IMR-90 (cell line): ENCODE measurements at regions not wholly inside any gene's neighbourhood (a gene's known extent, or its start where the extent isn't known, plus 50 kb on each side); places are given as distances from the start of the nearest gene placed in this dataset.
A peak's percentile ranks its signal among the peaks of the same experiment; 100 is the strongest.

Experiments used
- ATAC-seq: fragments of 200-7000 bp; cut with Tn5 transposase; 2 replicates; pipeline ENCODE4 v1.9.1; 2020; ENCODE audit warnings: low read depth, mild to moderate bottlenecking, moderate library complexity
- BruUV-seq: library from RNA; stranded (reverse); fragments of 400-500 nt; replicated peaks from 2 replicates; lab custom pipeline; 2021; lab: Mats Ljungman, UMichigan
- CTCF ChIA-PET: fragments of 300-600 bp; formaldehyde crosslinking; extraction: SDS; loops from one replicate; lab custom pipeline; 2021; ENCODE audit warnings: antibody characterized with exemption; lab: Yijun Ruan, JAX
- POLR2A ChIA-PET: fragments of 300-600 bp; sonication (Branson Sonifier 250); formaldehyde crosslinking; loops from one replicate; lab custom pipeline; 2022; ENCODE audit warnings: antibody characterized with exemption; ENCODE audit not compliant: unreplicated experiment; lab: Charles Lee
- DNase-seq: peaks from one replicate; pipeline ENCODE4 v3.0.0; 2013
- H2AFZ ChIP-seq: replicated peaks from 2 replicates; pipeline ENCODE3; 2013; ENCODE audit warnings: low read length, mild to moderate bottlenecking; ENCODE audit not compliant: poor library complexity
- H2AK5ac ChIP-seq: 2 replicates; pipeline ENCODE4 v1.6.1; 2013; ENCODE audit warnings: low read depth, low read length, inconsistent platforms
- H2AK9ac ChIP-seq: replicated peaks from 2 replicates; pipeline ENCODE3; 2013; ENCODE audit warnings: mild to moderate bottlenecking, low read depth, low read length, moderate library complexity; ENCODE audit not compliant: poor library complexity
- H2BK120ac ChIP-seq: 2 replicates; pipeline ENCODE4 v1.6.1; 2013; ENCODE audit warnings: low read depth, low read length, inconsistent platforms
- H2BK15ac ChIP-seq: 3 replicates; pipeline ENCODE4 v1.6.1; 2013; ENCODE audit warnings: low read depth, low read length, inconsistent platforms
- H2BK20ac ChIP-seq: 2 replicates; pipeline ENCODE4 v1.6.1; 2013; ENCODE audit warnings: low read depth, mild to moderate bottlenecking, inconsistent platforms, low read length, moderate library complexity
- H2BK5ac ChIP-seq: 2 replicates; pipeline ENCODE4 v1.6.1; 2013; ENCODE audit warnings: mild to moderate bottlenecking, low read depth, low read length, inconsistent platforms; ENCODE audit not compliant: poor library complexity, severe bottlenecking
- H3K14ac ChIP-seq: replicated peaks from 2 replicates; pipeline ENCODE4 v1.6.1; 2013; ENCODE audit warnings: low read depth, low read length, inconsistent platforms
- H3K18ac ChIP-seq: 2 replicates; pipeline ENCODE4 v1.6.1; 2013; ENCODE audit warnings: low read depth, low read length, control low read depth
- H3K23ac ChIP-seq: 2 replicates; pipeline ENCODE4 v1.6.1; 2013; ENCODE audit warnings: low read depth, low read length, inconsistent platforms
- H3K27ac ChIP-seq: 2 replicates; pipeline ENCODE4 v1.5.1; 2013; ENCODE audit warnings: mild to moderate bottlenecking, control low read depth, low read length; ENCODE audit not compliant: insufficient read depth
- H3K27me3 ChIP-seq: 2 replicates; pipeline ENCODE4 v1.6.1; 2013; ENCODE audit warnings: low read length; ENCODE audit not compliant: control insufficient read depth, insufficient read depth
- H3K36me3 ChIP-seq: 2 replicates; pipeline ENCODE4 v1.6.1; 2013; ENCODE audit warnings: low read length, mixed read lengths; ENCODE audit not compliant: control insufficient read depth, insufficient read depth
- H3K4ac ChIP-seq: 2 replicates; pipeline ENCODE4 v1.6.1; 2013; ENCODE audit warnings: low read depth, low read length, inconsistent platforms
- H3K4me1 ChIP-seq: 2 replicates; pipeline ENCODE4 v1.6.1; 2013; ENCODE audit warnings: low read length, mixed read lengths; ENCODE audit not compliant: control insufficient read depth, insufficient read depth
- H3K4me2 ChIP-seq: 2 replicates; pipeline ENCODE4 v1.6.1; 2013; ENCODE audit warnings: low read depth, mild to moderate bottlenecking, control low read depth, low read length, moderate library complexity
- H3K4me3 ChIP-seq: 2 replicates; pipeline ENCODE4 v1.5.1; 2013; ENCODE audit warnings: low read depth, mild to moderate bottlenecking, control low read depth, low read length, moderate library complexity; ENCODE audit not compliant: insufficient read depth
- H3K56ac ChIP-seq: 2 replicates; pipeline ENCODE4 v1.6.1; 2013; ENCODE audit warnings: low read length, inconsistent platforms; ENCODE audit not compliant: insufficient read depth; ENCODE audit errors: extremely low read depth
- H3K79me1 ChIP-seq, 2 experiments: 2 replicates each; pipeline ENCODE4 v1.6.1; 2013; ENCODE audit warnings: low read length in 2 of 2, inconsistent platforms in 1 of 2, low read depth in 1 of 2
- H3K9ac ChIP-seq: 2 replicates; pipeline ENCODE4 v1.6.1; 2013; ENCODE audit warnings: low read depth, low read length, control low read depth
- H3K9me1 ChIP-seq: 2 replicates; pipeline ENCODE4 v1.6.1; 2013; ENCODE audit warnings: low read length, inconsistent platforms; ENCODE audit not compliant: insufficient read depth
- H3K9me3 ChIP-seq: 2 replicates; pipeline ENCODE4 v1.6.1; 2013; ENCODE audit warnings: low read length; ENCODE audit not compliant: control insufficient read depth, insufficient read depth
- H4K20me1 ChIP-seq: 2 replicates; pipeline ENCODE4 v1.6.1; 2013; ENCODE audit warnings: low read length, inconsistent platforms; ENCODE audit not compliant: insufficient read depth
- H4K5ac ChIP-seq: 2 replicates; pipeline ENCODE4 v1.6.1; 2013; ENCODE audit warnings: mild to moderate bottlenecking, low read depth, low read length, control low read depth
- H4K8ac ChIP-seq, 2 experiments: 2 replicates each; pipeline ENCODE4 v1.6.1; 2013; ENCODE audit warnings: low read depth in 2 of 2, low read length in 2 of 2, control low read depth in 1 of 2, inconsistent platforms in 1 of 2
- H4K91ac ChIP-seq: 2 replicates; pipeline ENCODE4 v1.6.1; 2013; ENCODE audit warnings: low read depth, low read length, inconsistent platforms; ENCODE audit not compliant: insufficient read depth
- BHLHE40 ChIP-seq: fragments of 150-350 bp; IDR thresholded peaks from 2 replicates; pipeline ENCODE4 v1.6.1; 2016; ENCODE audit warnings: mild to moderate bottlenecking, low read depth, low read length
- CEBPB ChIP-seq: IDR thresholded peaks from 2 replicates; pipeline ENCODE4 v1.6.1; 2012; ENCODE audit warnings: low read depth, low read length, improper control_type of control experiment
- CHD1 ChIP-seq: IDR thresholded peaks from 2 replicates; pipeline ENCODE4 v1.6.1; 2012; ENCODE audit warnings: low read depth, low read length, improper control_type of control experiment
- CTCF ChIP-seq: conservative IDR thresholded peaks from 2 replicates; pipeline ENCODE4 v1.5.1; 2012; ENCODE audit warnings: mild to moderate bottlenecking, low read depth, low read length, improper control_type of control experiment
- FOS ChIP-seq: fragments of 150-350 bp; IDR thresholded peaks from 2 replicates; pipeline ENCODE4 v1.6.1; 2016; ENCODE audit warnings: low read depth, low read length
- MAFK ChIP-seq: IDR thresholded peaks from 2 replicates; pipeline ENCODE4 v1.6.1; 2012; ENCODE audit warnings: low read depth, low read length, improper control_type of control experiment
- MXI1 ChIP-seq: IDR thresholded peaks from 2 replicates; pipeline ENCODE4 v1.6.1; 2012; ENCODE audit warnings: low read depth, mild to moderate bottlenecking, low read length, moderate library complexity, borderline replicate concordance
- NFE2L2 ChIP-seq: fragments of 150-350 bp; IDR thresholded peaks from 2 replicates; pipeline ENCODE4 v1.6.1; 2016; ENCODE audit warnings: low read depth, mild to moderate bottlenecking, low read length
- POLR2A ChIP-seq: IDR thresholded peaks from 2 replicates; pipeline ENCODE4 v1.6.1; 2012; ENCODE audit warnings: mild to moderate bottlenecking, low read depth, low read length
- RAD21 ChIP-seq: IDR thresholded peaks from 2 replicates; pipeline ENCODE4 v1.6.1; 2012; ENCODE audit warnings: low read length, improper control_type of control experiment
- RCOR1 ChIP-seq: IDR thresholded peaks from 2 replicates; pipeline ENCODE4 v1.6.1; 2012; ENCODE audit warnings: mild to moderate bottlenecking, low read length, improper control_type of control experiment; ENCODE audit not compliant: insufficient replicate concordance
- RFX5 ChIP-seq: IDR thresholded peaks from 2 replicates; pipeline ENCODE4 v1.8.0; 2012; ENCODE audit warnings: low read depth, mild to moderate bottlenecking, low read length, moderate library complexity
- SMC3 ChIP-seq: fragments of 150-350 bp; IDR thresholded peaks from 2 replicates; pipeline ENCODE4 v1.6.1; 2016; ENCODE audit warnings: low read depth, mild to moderate bottlenecking, antibody characterized with exemption, low read length, moderate library complexity
- USF2 ChIP-seq: fragments of 150-350 bp; IDR thresholded peaks from 2 replicates; pipeline ENCODE4 v1.6.1; 2017; ENCODE audit warnings: mild to moderate bottlenecking, antibody characterized with exemption, low read length, low read depth
- WGBS, 2 experiments: methylation state at CpG; one replicate each; pipeline versions ENCODE4 v1.1.5 to v1.1.7; 2013; ENCODE audit warnings: missing lambda C conversion rate in 2 of 2; ENCODE audit not compliant: insufficient read length in 1 of 2; ENCODE audit errors: extremely low coverage in 2 of 2; 5-methylcytosine and 5-hydroxymethylcytosine counted together
- dilution Hi-C: fragments of 300-500 bp; cut with HindIII; formaldehyde crosslinking; loops from one replicate; pipeline ENCODE4 v1.14.3; 2018; ENCODE audit warnings: low sequenced_read_pairs; ENCODE audit not compliant: unreplicated experiment
- in situ Hi-C: fragments of 300-500 bp; cut with MboI; formaldehyde crosslinking; loops from 3 replicates; pipeline ENCODE4 v1.14.3; 2019; ENCODE audit warnings: low sequenced_read_pairs, inconsistent platforms, mixed read lengths
- intact Hi-C: fragments of 100-400 bp; cut with micrococcal nuclease; formaldehyde crosslinking; loops from 2 replicates; pipeline ENCODE4 v1.10.0; 2022
- TF ChIP-seq, protein P1 (sequence below): fragments of 150-350 bp; IDR thresholded peaks from 2 replicates; pipeline ENCODE4 v1.6.1; 2016; ENCODE audit warnings: low read depth, mild to moderate bottlenecking, low read length, moderate library complexity, borderline replicate concordance

DNA sequence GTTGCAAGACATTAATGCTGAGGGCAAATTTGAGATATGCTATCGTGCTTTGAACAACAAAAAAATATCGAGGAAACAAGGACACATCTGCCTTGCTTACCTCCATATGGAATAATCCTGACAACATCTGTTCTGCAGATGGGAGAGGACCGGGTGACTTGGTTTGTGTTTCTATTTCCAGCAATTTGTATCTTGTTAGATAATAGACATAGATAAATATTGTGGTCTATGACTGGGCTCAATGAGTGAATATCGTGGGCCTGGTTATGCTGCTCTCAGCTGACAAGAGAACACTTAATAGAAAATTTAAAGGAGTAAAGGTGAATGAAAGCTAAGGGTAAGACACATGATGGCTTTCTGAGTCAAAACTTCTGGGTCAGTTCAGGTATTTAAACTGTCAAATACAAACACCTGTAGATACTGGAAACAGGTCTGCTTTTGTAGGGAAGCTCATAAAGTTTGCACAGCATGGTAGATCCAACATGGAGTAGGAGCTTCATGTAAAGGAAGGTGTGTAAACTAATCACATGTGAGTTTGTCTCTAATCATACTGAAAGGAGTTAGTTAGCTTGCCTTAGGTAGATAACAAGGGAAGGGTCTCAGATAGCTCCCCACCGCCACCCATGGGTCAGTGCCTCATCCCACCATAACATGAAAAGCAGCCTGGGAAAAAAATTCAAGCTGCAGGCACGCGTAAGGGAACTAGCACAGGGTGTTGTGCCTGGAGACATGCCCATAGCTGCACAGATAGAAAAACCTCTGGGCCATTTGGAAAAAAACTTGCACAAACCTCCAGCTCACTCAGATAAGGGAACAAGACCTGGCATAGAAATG lies 904.1 kb upstream of the EPHA5 start:
- H3K27ac ChIP-seq = no peak overlapping the region
- no peak overlapping the region; the same call in 1 of the 2 replicates for H3K4ac ChIP-seq
- no peak overlapping the region for H2AFZ ChIP-seq
- H2AK9ac ChIP-seq = no peak overlapping the region
- H3K4me3 ChIP-seq = no peak overlapping the region
- BruUV-seq = no TSS peak
- no peaks in the 10 kb centered on the region for H4K20me1 ChIP-seq
- H4K91ac ChIP-seq = no peak overlapping the region
- no peak for ATAC-seq
- no peak overlapping the region for H3K14ac ChIP-seq
- CTCF ChIA-PET = no interaction called here
- H4K8ac ChIP-seq = no peak overlapping the region
- no peak overlapping the region for H2BK20ac ChIP-seq
- H3K79me1 ChIP-seq = no peaks in the 10 kb centered on the region
- no peak overlapping the region for H2BK5ac ChIP-seq
- H3K9me3 ChIP-seq = peaks cover 3% of the 10 kb centered on the region; the same call in 1 of the 2 replicates
- H2AK5ac ChIP-seq = no peak overlapping the region
- H3K4me1 ChIP-seq = no peaks in the 10 kb centered on the region
- WGBS, 2 experiments = 0% methylated on average over 1 of the region's 7 CpGs; no CpG with 5 or more reads in 1 of the 2 experiments
- no peak overlapping the region for H3K56ac ChIP-seq
- H3K9ac ChIP-seq = no peak overlapping the region
- no peak for TF ChIP-seq NFE2L2
- no peak for TF ChIP-seq SMC3
- no peak for TF ChIP-seq RAD21
- no peak for TF ChIP-seq CTCF
- no peak for TF ChIP-seq MAFK
- TF ChIP-seq, protein P1, sequence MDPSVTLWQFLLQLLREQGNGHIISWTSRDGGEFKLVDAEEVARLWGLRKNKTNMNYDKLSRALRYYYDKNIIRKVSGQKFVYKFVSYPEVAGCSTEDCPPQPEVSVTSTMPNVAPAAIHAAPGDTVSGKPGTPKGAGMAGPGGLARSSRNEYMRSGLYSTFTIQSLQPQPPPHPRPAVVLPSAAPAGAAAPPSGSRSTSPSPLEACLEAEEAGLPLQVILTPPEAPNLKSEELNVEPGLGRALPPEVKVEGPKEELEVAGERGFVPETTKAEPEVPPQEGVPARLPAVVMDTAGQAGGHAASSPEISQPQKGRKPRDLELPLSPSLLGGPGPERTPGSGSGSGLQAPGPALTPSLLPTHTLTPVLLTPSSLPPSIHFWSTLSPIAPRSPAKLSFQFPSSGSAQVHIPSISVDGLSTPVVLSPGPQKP = no peak
- no peak for TF ChIP-seq CEBPB
- no peak for TF ChIP-seq RFX5
- no peak for TF ChIP-seq BHLHE40
- no peak for TF ChIP-seq CHD1
- no peak for TF ChIP-seq RCOR1
- no peak for TF ChIP-seq MXI1
- no peak for TF ChIP-seq POLR2A
- no peak for TF ChIP-seq USF2
- TF ChIP-seq FOS = no peak
- in situ Hi-C loops = no loop called here
- dilution Hi-C loops = no loop called here
- no peak overlapping the region for H3K23ac ChIP-seq
- no peak overlapping the region for H2BK15ac ChIP-seq
- no peaks in the 10 kb centered on the region for H3K9me1 ChIP-seq
- intact Hi-C loops = no loop called here
- no peak overlapping the region for H4K5ac ChIP-seq
- no peaks in the 10 kb centered on the region for H3K27me3 ChIP-seq
- POLR2A ChIA-PET = no interaction called here
- H3K18ac ChIP-seq = no peak overlapping the region
- peak; percentile 65 for DNase-seq
- H3K4me2 ChIP-seq = no peak overlapping the region
- H2BK120ac ChIP-seq = no peak overlapping the region; the same call in 1 of the 2 replicates
- no peaks in the 10 kb centered on the region for H3K36me3 ChIP-seq
